HCT116 (cell line): ENCODE measurements at regions not wholly inside any gene's neighbourhood (a gene's known extent, or its start where the extent isn't known, plus 50 kb on each side); places are given as distances from the start of the nearest gene placed in this dataset.

Source experiments
- ATAC-seq: fragments of 200-7000 bp; cut with Tn5 transposase; 2 replicates; pipeline ENCODE4 v1.9.1; 2020; ENCODE audit warnings: mild to moderate bottlenecking, moderate library complexity
- BruUV-seq: library from RNA; stranded (reverse); fragments of 400-500 nt; replicated peaks from 2 replicates; lab custom pipeline; 2021; lab: Mats Ljungman, UMichigan
- CTCF ChIA-PET: fragments of 300-600 bp; sonication (Branson Sonifier 250); formaldehyde crosslinking; loops from one replicate; lab custom pipeline; 2021; ENCODE audit warnings: antibody characterized with exemption; lab: Charles Lee
- POLR2A ChIA-PET: fragments of 300-600, 350-600 bp; sonication (Branson Sonifier 250); formaldehyde crosslinking; loops from one replicate; lab custom pipeline; 2021; ENCODE audit warnings: antibody characterized with exemption; lab: Charles Lee
- RAD21 ChIA-PET, 2 experiments: fragments of 300-600 bp; sonication (Branson Sonifier 250); formaldehyde crosslinking; loops; one replicate each; lab custom pipeline; 2023; ENCODE audit warnings: low total read pairs in 2 of 2; ENCODE audit not compliant: uncharacterized antibody in 2 of 2, unreplicated experiment in 2 of 2, low non-redundant PET in 1 of 2; lab: Charles Lee
- DNase-seq: peaks from one replicate; pipeline ENCODE4 v3.0.0-alpha.2; 2010; ENCODE audit warnings: low read depth, low spot score
- H2AFZ ChIP-seq: fragments of 200-600 bp; shearing (Covaris generic), sonication (generic); 2 replicates; pipeline ENCODE4 v1.6.1; 2017; ENCODE audit warnings: low read depth, mixed run types, mixed read lengths, antibody characterized with exemption, low read length; ENCODE audit not compliant: poor library complexity, severe bottlenecking
- H3K27ac ChIP-seq: 2 replicates; pipeline ENCODE4 v1.5.1; 2012; ENCODE audit warnings: low read depth, low read length
- H3K27me3 ChIP-seq: fragments of 200-600 bp; sonication (generic); 2 replicates; pipeline ENCODE4 v1.6.1; 2016; ENCODE audit warnings: mixed run types, low read length, mixed read lengths; ENCODE audit not compliant: insufficient read depth
- H3K36me3 ChIP-seq, 2 experiments: fragments of 200-500 bp in 1 of 2; fragments of 200-600 bp in 1 of 2; sonication (Bioruptor generic) in 1 of 2; sonication (generic) in 1 of 2; 2 replicates each; pipeline versions ENCODE4 v1.5.1 to v1.6.1; 2014 to 2016; ENCODE audit warnings: low read length in 2 of 2, inconsistent platforms in 1 of 2, mixed read lengths in 1 of 2, mixed run types in 1 of 2; ENCODE audit not compliant: insufficient read depth in 2 of 2, control insufficient read depth in 1 of 2
- H3K4me1 ChIP-seq, 2 experiments: fragments of 200-600 bp in 1 of 2; sonication (generic) in 1 of 2; 2 replicates each; pipeline versions ENCODE4 v1.5.1 to v1.6.1; 2012 to 2017; ENCODE audit warnings: low read length in 2 of 2, inconsistent platforms in 1 of 2, mild to moderate bottlenecking in 1 of 2, mixed read lengths in 1 of 2, mixed run types in 1 of 2, moderate library complexity in 1 of 2; ENCODE audit not compliant: insufficient read depth in 2 of 2, control insufficient read depth in 1 of 2
- H3K4me2 ChIP-seq: fragments of 200-600 bp; sonication (generic); 2 replicates; pipeline ENCODE4 v1.6.1; 2017; ENCODE audit warnings: mixed run types, low read length, mixed read lengths
- H3K4me3 ChIP-seq, 2 experiments: fragments of 200-600 bp in 1 of 2; sonication (generic) in 1 of 2; replicated peaks in 1 of 2; 2 replicates each; pipeline ENCODE4 v1.5.1; 2011 to 2016; ENCODE audit warnings: low read length in 2 of 2, control low read depth in 1 of 2, low read depth in 1 of 2, mild to moderate bottlenecking in 1 of 2, mixed read lengths in 1 of 2, mixed run types in 1 of 2
- H3K79me2 ChIP-seq: fragments of 200-600 bp; sonication (generic); 2 replicates; pipeline ENCODE4 v1.6.1; 2017; ENCODE audit warnings: mild to moderate bottlenecking, mixed run types, low read length, moderate library complexity, mixed read lengths; ENCODE audit not compliant: insufficient read depth
- H3K9ac ChIP-seq: fragments of 200-600 bp; sonication (generic); 2 replicates; pipeline ENCODE4 v1.6.1; 2016; ENCODE audit warnings: low read length, mixed read lengths
- H3K9me2 ChIP-seq: fragments of 200-600 bp; sonication (generic), shearing (Covaris generic); 2 replicates; pipeline ENCODE4 v1.6.1; 2017; ENCODE audit warnings: mixed run types, mild to moderate bottlenecking, moderate library complexity; ENCODE audit not compliant: insufficient read depth
- H3K9me3 ChIP-seq, 2 experiments: fragments of 200-500 bp in 1 of 2; fragments of 200-600 bp in 1 of 2; sonication (Bioruptor generic) in 1 of 2; sonication (generic) in 1 of 2; 2 replicates each; pipeline ENCODE4 v1.6.1; 2014 to 2017; ENCODE audit warnings: low read length in 2 of 2, mixed read lengths in 2 of 2, inconsistent platforms in 1 of 2, low read depth in 1 of 2, mild to moderate bottlenecking in 1 of 2, mixed run types in 1 of 2, moderate library complexity in 1 of 2; ENCODE audit not compliant: control insufficient read depth in 1 of 2, insufficient read depth in 1 of 2
- H4K20me1 ChIP-seq: fragments of 200-600 bp; sonication (generic), shearing (Covaris generic); 2 replicates; pipeline ENCODE4 v1.6.1; 2017; ENCODE audit warnings: mixed run types, mild to moderate bottlenecking, moderate library complexity; ENCODE audit not compliant: insufficient read depth
- CTCF ChIP-seq, 3 experiments: fragments of 200-600 bp in 1 of 3; sonication (generic) in 1 of 3; IDR thresholded peaks in 2 of 3; conservative IDR thresholded peaks in 1 of 3; 2 replicates each; pipeline ENCODE4 v1.5.1; 2012 to 2017; ENCODE audit warnings: low read depth in 2 of 3, low read length in 2 of 3, antibody characterized with exemption in 1 of 3, borderline replicate concordance in 1 of 3, control low read depth in 1 of 3, mild to moderate bottlenecking in 1 of 3, mixed read lengths in 1 of 3, mixed run types in 1 of 3, moderate library complexity in 1 of 3; ENCODE audit not compliant: insufficient read depth in 1 of 3
- EZH2phosphoT487 ChIP-seq: fragments of 200-600 bp; IDR thresholded peaks from 2 replicates; pipeline ENCODE4 v1.6.1; 2018; ENCODE audit warnings: antibody characterized with exemption, borderline replicate concordance
- JUND ChIP-seq: IDR thresholded peaks from 2 replicates; pipeline ENCODE4 v1.6.1; 2012
- MAX ChIP-seq: IDR thresholded peaks from 2 replicates; pipeline ENCODE4 v1.6.1; 2012
- POLR2A ChIP-seq: IDR thresholded peaks from 2 replicates; pipeline ENCODE4 v1.7.0; 2011; ENCODE audit warnings: borderline replicate concordance; ENCODE audit not compliant: insufficient read depth, insufficient read length; ENCODE audit errors: extremely low read depth
- RAD21 ChIP-seq: IDR thresholded peaks from 2 replicates; pipeline ENCODE4 v1.6.1; 2012; ENCODE audit warnings: low read depth, mild to moderate bottlenecking
- REST ChIP-seq: IDR thresholded peaks from 2 replicates; pipeline ENCODE4 v1.6.1; 2012; ENCODE audit warnings: low read depth
- SRF ChIP-seq: IDR thresholded peaks from 2 replicates; pipeline ENCODE4 v1.6.1; 2012; ENCODE audit warnings: low read depth
- TCF7L2 ChIP-seq: IDR thresholded peaks from 2 replicates; pipeline ENCODE4 v1.7.0; 2011; ENCODE audit warnings: borderline replicate concordance, inconsistent platforms; ENCODE audit not compliant: insufficient read depth, insufficient read length; ENCODE audit errors: extremely low read depth
- ZNF274 ChIP-seq: fragments of 200-500 bp; sonication (Bioruptor generic); IDR thresholded peaks from 2 replicates; pipeline ENCODE4 v1.6.1; 2014; ENCODE audit warnings: mild to moderate bottlenecking, low read depth, low read length, inconsistent platforms
- intact Hi-C: fragments of 100-400 bp; cut with micrococcal nuclease; formaldehyde crosslinking; loops from 2 replicates; pipeline ENCODE4 v1.10.0; 2022
- TF ChIP-seq, protein P1 (sequence below): IDR thresholded peaks from 2 replicates; pipeline ENCODE4 v1.6.1; 2011; ENCODE audit warnings: mild to moderate bottlenecking, low read length, moderate library complexity; ENCODE audit not compliant: insufficient replicate concordance; ENCODE audit errors: extremely low read depth

- no peak for TF ChIP-seq EZH2phosphoT487
Measured at GRCh38 chr5:86075139-86075538, 542.6 kb upstream of the COX7C start (continued).

DNA sequence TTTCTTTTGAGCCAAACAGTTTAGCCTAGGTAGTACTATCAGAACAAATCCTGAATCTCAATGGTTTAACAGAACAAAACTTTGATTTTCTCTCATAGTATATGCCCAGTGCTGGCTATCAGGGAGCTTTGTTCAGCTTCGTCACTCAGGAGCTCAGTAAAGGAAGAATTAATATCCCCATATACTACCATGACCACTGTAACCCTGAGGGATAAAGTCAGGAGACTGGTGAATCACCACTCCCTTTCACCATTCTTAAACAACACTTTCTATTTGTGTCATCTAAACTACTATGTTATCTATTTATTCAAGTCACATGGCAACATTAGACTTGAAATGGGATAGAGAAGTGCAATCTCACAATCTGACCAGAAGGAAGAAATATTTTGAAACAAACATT, 522.6 kb upstream of the COX7C start:
- POLR2A ChIA-PET = no interaction called here
- no peaks in the 10 kb centered on the region for H3K4me1 ChIP-seq

More for the DNA sequence above, 522.6 kb upstream of the COX7C start:
- RAD21 ChIA-PET = no interaction called here
- no peak overlapping the region for H3K27ac ChIP-seq
- no peaks in the 10 kb centered on the region for H3K36me3 ChIP-seq
- ATAC-seq (no peak), DNase-seq (no peak)
- intact Hi-C loops = no loop called here
- H3K9ac ChIP-seq = no peak overlapping the region
- H3K9me2 ChIP-seq = no peaks in the 10 kb centered on the region
- H3K27me3 ChIP-seq = no peaks in the 10 kb centered on the region
- no peak overlapping the region for H3K4me3 ChIP-seq
- H4K20me1 ChIP-seq = no peaks in the 10 kb centered on the region
- H3K4me2 ChIP-seq = no peak overlapping the region
- H2AFZ ChIP-seq = no peak overlapping the region
- TF ChIP-seq, protein P1, sequence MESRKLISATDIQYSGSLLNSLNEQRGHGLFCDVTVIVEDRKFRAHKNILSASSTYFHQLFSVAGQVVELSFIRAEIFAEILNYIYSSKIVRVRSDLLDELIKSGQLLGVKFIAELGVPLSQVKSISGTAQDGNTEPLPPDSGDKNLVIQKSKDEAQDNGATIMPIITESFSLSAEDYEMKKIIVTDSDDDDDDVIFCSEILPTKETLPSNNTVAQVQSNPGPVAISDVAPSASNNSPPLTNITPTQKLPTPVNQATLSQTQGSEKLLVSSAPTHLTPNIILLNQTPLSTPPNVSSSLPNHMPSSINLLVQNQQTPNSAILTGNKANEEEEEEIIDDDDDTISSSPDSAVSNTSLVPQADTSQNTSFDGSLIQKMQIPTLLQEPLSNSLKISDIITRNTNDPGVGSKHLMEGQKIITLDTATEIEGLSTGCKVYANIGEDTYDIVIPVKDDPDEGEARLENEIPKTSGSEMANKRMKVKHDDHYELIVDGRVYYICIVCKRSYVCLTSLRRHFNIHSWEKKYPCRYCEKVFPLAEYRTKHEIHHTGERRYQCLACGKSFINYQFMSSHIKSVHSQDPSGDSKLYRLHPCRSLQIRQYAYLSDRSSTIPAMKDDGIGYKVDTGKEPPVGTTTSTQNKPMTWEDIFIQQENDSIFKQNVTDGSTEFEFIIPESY = no peak
- no peak for TF ChIP-seq POLR2A
- no peak for TF ChIP-seq RAD21
- no peak for TF ChIP-seq EZH2phosphoT487
- TF ChIP-seq SRF = no peak
- TF ChIP-seq CTCF (IDR thresholded peaks at IDR 0.05 in 2 of 3, conservative IDR thresholded peaks at IDR 0.05 in 1 of 3; ENCODE audit: borderline replicate concordance in 1 of 3, insufficient read depth in 1 of 3, low read depth in 2 of 3, low read length in 2 of 3) = no peak
- TF ChIP-seq ZNF274 = no peak
- TF ChIP-seq REST = no peak
- no peak for TF ChIP-seq MAX
- TF ChIP-seq TCF7L2 = no peak
- TF ChIP-seq JUND = no peak
- no peaks in the 10 kb centered on the region for H3K79me2 ChIP-seq
- H3K9me3 ChIP-seq = no peaks in the 10 kb centered on the region
- BruUV-seq = no TSS peak
- CTCF ChIA-PET = no interaction called here
